ENCODE measurements at regions not wholly inside any gene's neighbourhood (a gene's known extent, or its start where the extent isn't known, plus 50 kb on each side); places are given as distances from the start of the nearest gene placed in this dataset.

- no peak for DNase-seq
Measured at GRCh38 chr15:95095250-95095649, 863.9 kb downstream of the MCTP2 start.

DNA sequence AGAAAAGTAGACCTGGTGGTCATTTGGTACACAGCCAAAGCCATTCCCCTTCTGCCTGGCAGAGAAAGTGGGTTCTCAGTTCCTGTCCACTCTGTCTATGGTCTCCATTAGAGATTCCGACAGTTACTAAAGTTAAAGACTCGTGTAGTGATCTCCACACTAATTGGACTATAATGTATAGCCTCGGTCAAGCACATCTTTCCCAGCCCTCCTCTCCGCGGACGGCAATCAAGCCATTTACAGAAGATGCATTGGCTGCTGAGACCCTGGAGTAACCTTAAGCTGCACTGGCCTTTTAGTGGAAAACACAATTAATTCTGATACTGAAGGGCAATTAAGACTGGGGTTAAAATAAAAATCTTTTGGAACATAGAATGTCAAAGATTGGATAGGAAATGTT, 865.3 kb downstream of the MCTP2 start:
- DNase-seq, result no peak

DNA sequence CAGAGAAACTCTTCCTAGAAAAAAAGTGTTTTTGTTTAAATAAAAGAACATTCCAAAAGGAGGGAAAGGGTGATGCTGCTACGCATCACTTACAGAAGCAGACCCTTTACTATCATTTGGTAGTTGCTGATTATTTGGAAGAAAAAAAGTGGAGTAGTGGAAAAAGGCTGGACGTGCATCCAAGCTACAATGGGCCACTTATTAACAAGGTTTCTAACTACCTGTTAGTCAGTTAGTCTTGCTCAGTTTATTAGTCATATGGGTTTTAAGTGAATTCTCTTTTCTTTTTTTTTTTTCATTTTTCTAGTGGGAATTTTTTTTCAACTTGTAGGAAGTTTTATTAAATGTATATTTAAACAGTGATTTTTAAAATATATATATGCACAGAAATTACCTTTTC, 866.0 kb downstream of the MCTP2 start:
- no peak for DNase-seq

DNA sequence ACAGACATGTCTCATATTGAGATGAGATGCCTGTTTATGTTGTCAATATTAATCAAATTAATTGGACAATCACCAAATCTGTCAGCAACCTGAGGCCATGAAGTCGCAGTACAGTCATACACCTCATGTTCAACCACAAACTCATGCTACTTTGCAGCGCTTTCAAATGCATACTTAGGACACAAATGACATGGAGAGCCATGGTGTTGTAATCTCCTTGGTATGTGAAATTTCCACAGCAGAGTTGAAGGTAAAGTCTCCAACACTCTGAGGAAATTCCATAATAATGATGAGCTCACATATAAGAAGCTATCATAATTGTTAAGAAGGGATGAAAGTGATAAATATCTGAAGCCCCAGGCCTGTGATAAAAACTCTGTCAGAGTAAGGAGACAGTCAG, 873.9 kb downstream of the MCTP2 start:
- no peak for DNase-seq

GRCh38 chr15:95106801-95107200, 875.4 kb downstream of the MCTP2 start:
- DNase-seq, result no peak

- no peak for DNase-seq
Measured at GRCh38 chr15:95108673-95109072, 877.3 kb downstream of the MCTP2 start.

GRCh38 chr15:95111969-95112368, 880.6 kb downstream of the MCTP2 start:
- DNase-seq, result no peak

DNA sequence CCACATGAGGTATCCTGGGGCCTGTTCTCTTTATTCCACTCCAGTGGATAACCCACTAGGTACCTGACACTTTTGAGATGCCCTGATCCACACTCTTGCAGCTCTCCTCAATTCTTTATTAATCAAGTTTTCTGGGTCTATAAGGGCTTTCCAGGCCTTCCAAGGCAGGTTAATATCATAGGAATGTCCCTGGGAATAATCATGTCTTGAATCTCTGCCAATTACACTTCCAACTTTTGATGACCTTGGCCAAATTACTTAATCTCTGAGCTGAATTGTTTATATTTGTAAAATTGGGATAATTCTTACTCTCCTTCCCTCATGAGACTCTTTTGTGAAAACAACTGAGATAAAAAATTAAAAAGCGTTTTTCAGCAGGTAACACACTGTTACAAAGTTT, 881.7 kb downstream of the MCTP2 start:
- no peak for DNase-seq

DNA sequence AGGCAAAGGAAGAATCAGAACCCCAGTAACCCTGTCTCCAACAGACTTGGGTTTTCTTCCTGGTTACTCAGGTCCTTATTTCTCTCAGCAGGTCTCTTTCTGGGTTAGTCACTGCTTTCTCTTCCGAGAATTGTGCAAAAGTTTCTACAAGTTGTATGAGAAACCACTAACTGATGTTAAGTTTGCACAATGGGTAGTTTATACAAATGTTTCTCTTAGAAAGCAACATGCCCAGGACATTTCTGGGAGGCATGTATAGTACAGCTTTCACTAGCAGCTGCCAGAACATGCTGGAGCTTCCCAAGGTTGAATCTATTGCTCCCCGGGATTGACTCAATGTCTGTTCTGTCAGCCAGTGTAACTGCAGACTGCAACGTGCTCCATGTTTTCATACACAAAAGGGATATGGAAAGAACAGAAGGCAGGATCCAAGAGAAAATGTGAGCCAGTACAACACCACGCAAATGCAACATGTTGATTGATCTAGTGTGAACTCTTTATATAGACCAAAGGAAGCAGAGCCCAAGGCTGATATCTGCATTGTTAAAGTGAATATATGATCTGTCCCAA, 887.8 kb downstream of the MCTP2 start:
- no peak for DNase-seq

DNA sequence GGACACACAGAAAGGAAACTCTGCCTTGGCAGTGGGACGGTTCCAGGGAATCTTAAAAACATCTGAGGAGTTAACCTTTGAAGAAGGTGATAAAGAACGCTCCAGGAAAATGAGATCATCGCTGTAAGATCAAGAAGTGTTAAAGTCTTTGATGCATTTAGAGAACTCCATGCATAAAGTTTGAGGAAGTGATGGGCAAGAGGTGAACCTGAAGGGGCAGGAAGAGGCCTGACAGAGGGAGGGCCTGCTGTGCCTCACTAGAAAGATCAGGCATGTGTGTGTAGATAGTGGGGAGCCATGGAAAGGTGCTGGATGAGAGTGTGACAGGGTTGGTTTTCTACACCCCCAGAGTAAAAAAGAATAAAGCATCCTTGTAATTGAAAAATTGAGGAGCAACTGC, 889.2 kb downstream of the MCTP2 start:
- DNase-seq, result no peak

- DNase-seq, result no peak
Measured at GRCh38 chr15:95121191-95121590, 889.8 kb downstream of the MCTP2 start.

DNA sequence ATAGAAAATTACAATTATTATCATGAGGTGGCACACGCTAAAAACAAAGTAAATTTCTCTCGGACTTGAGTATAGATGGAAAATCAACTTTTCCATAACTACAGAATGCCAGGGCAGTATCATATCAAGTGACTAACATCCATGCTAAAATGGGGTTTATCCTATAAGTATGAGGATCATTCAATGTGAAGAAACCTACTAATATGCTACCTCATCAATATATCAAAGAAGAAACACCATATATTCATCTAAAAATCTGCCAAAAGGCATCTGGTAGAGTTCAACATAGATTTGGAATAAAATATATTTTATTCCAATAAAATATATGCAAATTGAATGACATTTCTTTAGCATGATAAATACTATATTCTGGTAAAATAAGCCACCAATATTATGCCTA, 894.4 kb downstream of the MCTP2 start:
- DNase-seq, result no peak

DNA sequence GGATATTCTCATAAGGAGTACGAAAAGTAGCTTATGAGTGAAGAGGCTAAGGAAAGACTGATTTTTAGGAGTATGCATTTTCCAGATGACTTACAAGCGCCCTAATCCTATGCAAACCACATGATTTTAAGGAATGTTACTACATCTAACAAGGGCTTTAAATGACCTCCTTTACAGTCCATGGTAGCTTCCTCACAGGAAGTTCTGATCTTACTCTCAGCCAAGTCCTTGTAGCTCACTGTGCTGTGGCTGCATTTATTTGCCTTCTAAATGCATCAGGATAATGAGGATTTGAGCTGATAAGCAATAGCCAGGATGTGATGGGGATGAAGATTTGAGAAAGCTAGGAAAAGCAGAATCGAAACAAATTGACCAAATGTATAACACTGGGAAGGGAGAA, 896.0 kb downstream of the MCTP2 start:
- DNase-seq, result no peak

DNA sequence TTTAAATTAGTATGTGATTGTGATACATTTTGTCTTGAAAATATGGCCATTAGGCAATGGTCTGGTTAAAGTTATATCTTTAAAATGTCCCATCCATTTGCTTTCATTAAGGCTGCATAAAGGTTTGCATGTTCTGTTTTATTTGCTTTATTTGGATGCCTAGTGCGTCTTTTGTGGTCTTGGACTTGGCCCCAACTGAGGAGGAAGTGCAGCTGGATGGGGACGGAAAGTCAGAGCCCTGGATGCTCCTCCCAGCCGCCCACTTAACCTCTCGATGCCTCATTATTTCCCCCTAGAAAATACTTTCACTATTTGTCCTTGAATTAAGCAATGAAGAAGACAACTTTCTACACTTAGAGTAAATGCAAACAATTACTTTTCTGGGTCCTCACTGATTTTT, 898.2 kb downstream of the MCTP2 start:
- no peak for DNase-seq

- no peak for DNase-seq
Measured at GRCh38 chr15:95131131-95131556, 899.8 kb downstream of the MCTP2 start.

DNA sequence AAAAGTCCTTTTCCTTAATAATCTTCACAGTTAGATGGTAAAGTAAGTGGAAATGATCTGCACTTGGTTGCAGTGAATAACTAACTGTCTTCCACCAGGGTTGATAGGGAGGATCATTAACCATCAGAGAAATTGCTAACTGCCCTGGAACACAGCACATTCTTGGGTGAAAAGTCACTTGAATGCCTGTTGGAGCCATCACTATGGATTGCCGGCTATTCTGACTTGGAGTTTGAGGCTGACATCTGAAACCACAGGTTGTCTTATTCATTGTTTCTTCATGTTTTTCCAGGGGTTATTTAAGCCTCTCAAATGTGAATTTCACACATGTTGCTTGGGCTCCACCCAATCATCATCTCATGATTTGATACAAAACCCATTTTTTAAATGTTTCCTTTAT, 901.4 kb downstream of the MCTP2 start:
- DNase-seq, result no peak

DNA sequence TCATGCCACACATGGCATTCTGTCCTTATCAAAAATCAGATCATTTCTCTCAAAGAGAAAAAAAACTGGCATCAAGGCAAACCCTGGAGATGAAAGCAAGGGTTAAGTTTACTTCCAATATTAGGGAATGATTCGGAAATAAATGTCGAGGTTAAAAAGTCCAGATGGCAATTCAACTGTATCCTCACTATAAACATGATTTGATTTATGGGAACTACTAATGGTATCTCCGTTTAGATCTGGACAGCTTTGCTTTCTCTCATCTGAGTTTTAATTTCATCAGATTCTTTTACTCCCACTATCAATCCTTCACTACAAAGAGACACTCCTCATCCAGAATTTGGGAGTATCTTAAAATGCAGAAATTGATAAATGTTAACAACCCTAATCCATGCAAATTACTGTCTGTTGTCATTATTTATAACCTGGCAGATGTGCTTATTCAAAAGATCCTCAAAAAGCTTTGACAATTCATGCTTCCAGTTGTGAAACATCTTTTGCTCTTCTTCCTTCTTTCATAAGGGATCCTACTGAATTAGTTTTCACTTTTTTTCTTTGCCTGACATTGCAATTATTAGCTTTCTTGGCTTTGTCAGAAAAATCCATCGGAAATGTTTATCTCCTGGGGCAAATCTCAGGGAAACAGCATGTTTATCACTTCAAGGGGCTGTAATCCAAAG, 903.2 kb downstream of the MCTP2 start:
- no peak for DNase-seq

- no peak for DNase-seq
Measured at GRCh38 chr15:95138604-95139270, 907.4 kb downstream of the MCTP2 start.

GRCh38 chr15:95141486-95141885, 910.1 kb downstream of the MCTP2 start:
- no peak for DNase-seq

GRCh38 chr15:95142531-95142930, 911.2 kb downstream of the MCTP2 start:
- no peak for DNase-seq

DNA sequence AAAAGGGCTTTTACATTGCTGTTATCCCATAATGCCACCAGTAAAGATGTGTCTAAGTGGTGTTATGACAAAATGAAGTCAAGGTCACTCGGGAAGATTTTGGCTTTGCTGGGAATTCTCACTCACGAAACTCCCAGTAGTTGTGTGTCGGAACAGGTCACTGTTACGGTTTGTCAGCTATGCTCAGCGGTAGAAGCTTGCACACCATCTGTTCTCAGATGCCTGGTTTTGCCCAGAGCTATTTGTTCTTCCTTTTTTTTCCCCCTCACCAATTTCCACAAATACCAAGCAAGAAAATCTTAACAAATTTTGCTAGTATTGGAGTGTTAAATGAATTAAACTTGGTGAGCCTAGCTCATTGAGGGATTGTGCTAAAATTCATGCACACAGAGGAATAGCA, 915.1 kb downstream of the MCTP2 start:
- DNase-seq, result no peak

GRCh38 chr15:95148183-95148582, 916.8 kb downstream of the MCTP2 start:
- no peak for DNase-seq

GRCh38 chr15:95149036-95149435, 917.7 kb downstream of the MCTP2 start:
- DNase-seq, result no peak

DNA sequence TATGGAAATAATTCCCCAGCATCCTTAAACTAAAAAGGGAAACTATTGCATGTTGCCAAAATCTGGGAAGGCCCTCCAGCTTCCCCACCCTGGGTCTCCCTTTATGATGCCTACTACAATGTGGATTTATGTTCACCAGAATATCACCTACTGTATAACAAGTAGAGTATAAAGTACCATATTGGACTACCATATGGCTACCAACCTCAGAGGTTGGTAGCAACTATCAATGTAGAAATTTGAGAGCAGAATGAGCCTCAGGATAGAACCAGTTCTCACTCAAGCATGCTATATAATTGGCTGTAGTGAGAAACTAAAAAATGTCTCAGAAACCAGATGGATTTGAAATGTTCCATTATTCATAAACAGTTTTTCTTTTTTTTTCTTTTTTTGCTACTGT, 918.4 kb downstream of the MCTP2 start:
- no peak for DNase-seq

DNA sequence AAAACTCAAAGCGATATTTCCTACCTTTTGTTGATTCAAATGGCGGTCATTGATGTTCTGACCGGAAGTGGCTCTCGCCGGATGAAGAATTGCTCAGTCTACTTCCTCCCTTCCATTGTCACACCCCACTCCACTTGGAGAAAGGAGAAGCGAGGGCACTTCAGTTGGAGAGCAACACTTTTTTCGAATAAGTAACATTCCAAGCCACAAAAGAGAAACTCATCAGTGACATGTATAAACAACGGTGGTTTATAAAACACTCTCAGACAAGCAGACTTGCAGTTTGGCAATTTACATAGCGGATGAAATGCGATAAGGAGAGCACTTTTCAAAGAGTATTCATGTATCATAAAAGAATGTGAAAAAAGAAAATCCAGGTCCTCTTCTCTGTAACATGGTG, 919.1 kb downstream of the MCTP2 start:
- no peak for DNase-seq
